Tibial artery (tissue), 4 donors: ENCODE measurements at regions not wholly inside any gene's neighbourhood (a gene's known extent, or its start where the extent isn't known, plus 50 kb on each side); places are given as distances from the start of the nearest gene placed in this dataset.

ENCODE experiments used
- DNase-seq, 2 donors: peaks; one replicate each; pipeline ENCODE4 v3.0.0-alpha.2; 2019
- H3K27ac ChIP-seq, 2 donors: fragments of 200-600 bp; sonication (generic) in 1 of 2; 1 replicate in 1 of 2; 2 replicates in 1 of 2; pipeline ENCODE4 v1.5.1; 2018 to 2019; ENCODE audit warnings: mild to moderate bottlenecking in 1 of 2
- H3K27me3 ChIP-seq, 2 donors: fragments of 200-600 bp; sonication (generic) in 1 of 2; one replicate each; pipeline versions ENCODE4 v1.5.1 to v1.6.0; 2016 to 2019
- H3K36me3 ChIP-seq, 3 donors: fragments of 200-600 bp; sonication (generic) in 2 of 3; one replicate each; pipeline ENCODE4 v1.5.1; 2016 to 2019; ENCODE audit warnings: mild to moderate bottlenecking in 2 of 3
- H3K4me1 ChIP-seq, 4 donors: fragments of 200-600 bp; sonication (generic) in 2 of 4; 1 replicate in 3 of 4; 2 replicates in 1 of 4; pipeline ENCODE4 v1.5.1; 2016 to 2019
- H3K4me3 ChIP-seq, 2 donors: fragments of 200-600 bp; sonication (generic) in 1 of 2; 1 replicate in 1 of 2; 2 replicates in 1 of 2; pipeline ENCODE4 v1.5.1; 2018 to 2019; ENCODE audit warnings: mild to moderate bottlenecking in 2 of 2
- H3K9me3 ChIP-seq, 3 donors: fragments of 200-600 bp; sonication (generic) in 1 of 3; one replicate each; pipeline ENCODE4 v1.5.1; 2016 to 2019
- CTCF ChIP-seq, 2 experiments: fragments of 200-600 bp in 1 of 2; fragments of 450-650 bp in 1 of 2; IDR thresholded peaks; one replicate each; pipeline ENCODE4 v1.5.1; 2017 to 2019; ENCODE audit warnings: antibody characterized with exemption in 2 of 2, mild to moderate bottlenecking in 1 of 2, moderate library complexity in 1 of 2
- intact Hi-C: fragments of 100-400 bp; cut with DNase I; formaldehyde crosslinking; loops from one replicate; pipeline ENCODE4 v1.15.0; 2023; ENCODE audit warnings: low total_unique reads

GRCh38 chr5:77874691-77875090 lies 98.6 kb upstream of the TBCA start:
- no peak for TF ChIP-seq CTCF (IDR thresholded peaks at IDR 0.05)
- no peaks in the 10 kb centered on the region for H3K36me3 ChIP-seq
- no peaks in the 10 kb centered on the region for H3K9me3 ChIP-seq
- intact Hi-C loops, result no loop called here
- no peak for DNase-seq
- no peak overlapping the region for H3K4me3 ChIP-seq
- H3K4me1 ChIP-seq, result no peaks in the 10 kb centered on the region
- H3K27ac ChIP-seq, result no peak overlapping the region
- H3K27me3 ChIP-seq, result no peaks in the 10 kb centered on the region

GRCh38 chr5:77873239-77873638 lies 97.1 kb upstream of the TBCA start:
- DNase-seq, result no peak
- no peak overlapping the region for H3K4me3 ChIP-seq
- no peak for TF ChIP-seq CTCF (IDR thresholded peaks at IDR 0.05)
- H3K27ac ChIP-seq, result no peak overlapping the region
- H3K4me1 ChIP-seq, result no peaks in the 10 kb centered on the region
- no peaks in the 10 kb centered on the region for H3K9me3 ChIP-seq
- no peaks in the 10 kb centered on the region for H3K27me3 ChIP-seq
- intact Hi-C loops, result no loop called here
- no peaks in the 10 kb centered on the region for H3K36me3 ChIP-seq

GRCh38 chr5:77871946-77872345 lies 95.8 kb upstream of the TBCA start:
- no peak overlapping the region for H3K4me3 ChIP-seq
- no peak for TF ChIP-seq CTCF (IDR thresholded peaks at IDR 0.05)
- no peak overlapping the region for H3K27ac ChIP-seq
- intact Hi-C loops, result no loop called here
- H3K36me3 ChIP-seq, result no peaks in the 10 kb centered on the region
- DNase-seq, result no peak
- H3K9me3 ChIP-seq, result no peaks in the 10 kb centered on the region
- H3K4me1 ChIP-seq, result no peaks in the 10 kb centered on the region
- H3K27me3 ChIP-seq, result no peaks in the 10 kb centered on the region

GRCh38 chr5:77871016-77871415 lies 94.9 kb upstream of the TBCA start:
- H3K9me3 ChIP-seq, result no peaks in the 10 kb centered on the region
- no peak overlapping the region for H3K4me3 ChIP-seq
- H3K27ac ChIP-seq, result no peak overlapping the region
- TF ChIP-seq CTCF (IDR thresholded peaks at IDR 0.05), result no peak
- H3K4me1 ChIP-seq, result no peaks in the 10 kb centered on the region
- H3K27me3 ChIP-seq, result no peaks in the 10 kb centered on the region
- intact Hi-C loops, result no loop called here
- DNase-seq, result no peak
- no peaks in the 10 kb centered on the region for H3K36me3 ChIP-seq

GRCh38 chr5:77869116-77869798 lies 93.1 kb upstream of the TBCA start:
- intact Hi-C loops, result loop anchor here (5.0 kb wide), 2 partner anchors 143 to 293 kb away; no protein-coding TSS in a partner anchor
- Histone ChIP-seq H3K27ac (no peak overlapping the region), H3K4me1 (no peaks in the 10 kb centered on the region), H3K4me3 (no peak overlapping the region), H3K27me3 (peaks cover 0 to 3% of the 10 kb centered on the region in 2 donors), H3K9me3 (no peaks in the 10 kb centered on the region), H3K36me3 (no peaks in the 10 kb centered on the region)
- TF ChIP-seq CTCF (IDR thresholded peaks at IDR 0.05), result no peak
- no peak for DNase-seq
